KMS-11 (cell line): ENCODE measurements at regions not wholly inside any gene's neighbourhood (a gene's known extent, or its start where the extent isn't known, plus 50 kb on each side); places are given as distances from the start of the nearest gene placed in this dataset.

ENCODE experiments used
- H2AFZ ChIP-seq: fragments of 200-600 bp; sonication (generic); 2 replicates; pipeline ENCODE4 v1.6.1; 2016; ENCODE audit warnings: antibody characterized with exemption, mixed run types, low read depth
- H3K27ac ChIP-seq: fragments of 200-600 bp; sonication (generic); 2 replicates; pipeline ENCODE4 v1.6.1; 2016; ENCODE audit warnings: mild to moderate bottlenecking, mixed run types
- H3K27me3 ChIP-seq: fragments of 200-600 bp; sonication (generic); 2 replicates; pipeline ENCODE4 v1.6.1; 2017; ENCODE audit warnings: mild to moderate bottlenecking, low read depth, mixed run types, moderate library complexity; ENCODE audit not compliant: insufficient read depth
- H3K36me3 ChIP-seq: fragments of 200-600 bp; sonication (generic); 2 replicates; pipeline ENCODE4 v1.6.1; 2017; ENCODE audit warnings: mild to moderate bottlenecking, mixed run types; ENCODE audit not compliant: insufficient read depth
- H3K4me1 ChIP-seq: fragments of 200-600 bp; sonication (generic); 2 replicates; pipeline ENCODE4 v1.6.1; 2016; ENCODE audit warnings: mild to moderate bottlenecking, low read depth, mixed run types; ENCODE audit not compliant: poor library complexity, severe bottlenecking
- H3K4me2 ChIP-seq: fragments of 200-600 bp; sonication (generic); 2 replicates; pipeline ENCODE4 v1.7.0; 2016; ENCODE audit warnings: mild to moderate bottlenecking, mixed run types
- H3K4me3 ChIP-seq: fragments of 200-600 bp; sonication (generic); IDR thresholded peaks from 2 replicates; pipeline ENCODE4 v1.6.1; 2017; ENCODE audit warnings: low read depth, low read length, mixed read lengths; ENCODE audit not compliant: insufficient read depth
- H3K79me2 ChIP-seq: fragments of 200-600 bp; sonication (generic); 2 replicates; pipeline ENCODE4 v1.6.1; 2016; ENCODE audit warnings: low read depth, mixed run types; ENCODE audit not compliant: insufficient read depth
- H3K9ac ChIP-seq: fragments of 200-600 bp; sonication (generic); 2 replicates; pipeline ENCODE4 v1.6.1; 2016; ENCODE audit warnings: mild to moderate bottlenecking, mixed run types
- H4K20me1 ChIP-seq: fragments of 200-600 bp; sonication (generic); 2 replicates; pipeline ENCODE4 v1.6.1; 2016; ENCODE audit warnings: mild to moderate bottlenecking, mixed run types; ENCODE audit not compliant: insufficient read depth
- CTCF ChIP-seq: fragments of 200-600 bp; sonication (generic); conservative IDR thresholded peaks from 2 replicates; pipeline ENCODE4 v1.6.1; 2017; ENCODE audit warnings: low read depth, mild to moderate bottlenecking, antibody characterized with exemption, low read length, moderate library complexity, mixed read lengths

GRCh38 chr7:36021917-36022550 lies 131.0 kb upstream of the EEPD1 start:
- Histone ChIP-seq H3K4me2 (no peak overlapping the region), H3K79me2 (no peaks in the 10 kb centered on the region), H3K4me3 (no peak overlapping the region), H3K4me1 (no peaks in the 10 kb centered on the region), H3K36me3 (no peaks in the 10 kb centered on the region), H4K20me1 (no peaks in the 10 kb centered on the region), H2AFZ (no peak overlapping the region), H3K27me3 (no peaks in the 10 kb centered on the region), H3K27ac (no peak overlapping the region), H3K9ac (no peak overlapping the region)
- TF ChIP-seq CTCF = no peak

GRCh38 chr7:36023033-36023560 lies 130.0 kb upstream of the EEPD1 start:
- Histone ChIP-seq H3K4me2 (no peak overlapping the region), H3K27ac (no peak overlapping the region), H3K4me1 (no peaks in the 10 kb centered on the region), H3K27me3 (no peaks in the 10 kb centered on the region), H3K4me3 (no peak overlapping the region), H2AFZ (no peak overlapping the region), H3K36me3 (no peaks in the 10 kb centered on the region), H3K9ac (no peak overlapping the region), H4K20me1 (no peaks in the 10 kb centered on the region), H3K79me2 (no peaks in the 10 kb centered on the region)
- no peak for TF ChIP-seq CTCF

GRCh38 chr7:36025190-36025589 lies 127.9 kb upstream of the EEPD1 start:
- Histone ChIP-seq H2AFZ (no peak overlapping the region), H3K4me2 (no peak overlapping the region), H3K27me3 (no peaks in the 10 kb centered on the region), H3K79me2 (no peaks in the 10 kb centered on the region), H3K36me3 (no peaks in the 10 kb centered on the region), H3K9ac (no peak overlapping the region), H3K4me1 (no peaks in the 10 kb centered on the region), H3K4me3 (no peak overlapping the region), H4K20me1 (no peaks in the 10 kb centered on the region), H3K27ac (no peak overlapping the region)
- no peak for TF ChIP-seq CTCF

- TF ChIP-seq CTCF = no peak
These were observed 123.7 kb upstream of the EEPD1 start for GRCh38 chr7:36029311-36029710.

More at GRCh38 chr7:36029311-36029710, 123.7 kb upstream of the EEPD1 start:
- Histone ChIP-seq H3K4me2 (no peak overlapping the region), H3K4me1 (no peaks in the 10 kb centered on the region), H3K9ac (no peak overlapping the region), H3K36me3 (no peaks in the 10 kb centered on the region), H3K4me3 (no peak overlapping the region), H3K27ac (no peak overlapping the region), H3K79me2 (no peaks in the 10 kb centered on the region), H2AFZ (no peak overlapping the region), H3K27me3 (no peaks in the 10 kb centered on the region), H4K20me1 (no peaks in the 10 kb centered on the region)
